Keratinocyte (primary cell): ENCODE measurements at regions not wholly inside any gene's neighbourhood (a gene's known extent, or its start where the extent isn't known, plus 50 kb on each side); places are given as distances from the start of the nearest gene placed in this dataset.

Source experiments
- DNase-seq: peaks from one replicate; pipeline ENCODE4 v3.0.0-alpha.2; 2011; ENCODE audit warnings: low read depth, missing footprints, low spot score
- FAIRE-seq: peaks from 2 replicates; lab custom pipeline; 2011; peaks lifted over from hg19 to GRCh38; lab: Jason Lieb, UNC
- H2AFZ ChIP-seq: 2 replicates; pipeline ENCODE4 v1.6.0; 2012; ENCODE audit warnings: low read length, control low read depth, inconsistent platforms; ENCODE audit not compliant: control insufficient read depth
- H3K27ac ChIP-seq: 2 replicates; pipeline ENCODE4 v1.5.1; 2011; ENCODE audit warnings: low read length; ENCODE audit not compliant: control insufficient read depth, insufficient read depth
- H3K27me3 ChIP-seq: 3 replicates; pipeline ENCODE4 v1.6.0; 2011; ENCODE audit warnings: low read length; ENCODE audit not compliant: control insufficient read depth, insufficient read depth; ENCODE audit errors: extremely low read depth
- H3K36me3 ChIP-seq, 2 experiments: 2 replicates in 1 of 2; 3 replicates in 1 of 2; pipeline ENCODE4 v1.5.1; 2011; ENCODE audit warnings: low read length in 2 of 2, mild to moderate bottlenecking in 1 of 2; ENCODE audit not compliant: control insufficient read depth in 2 of 2, insufficient read depth in 2 of 2; ENCODE audit errors: extremely low read depth in 1 of 2
- H3K4me1 ChIP-seq: 3 replicates; pipeline ENCODE4 v1.5.1; 2011; ENCODE audit warnings: low read length; ENCODE audit not compliant: control insufficient read depth, insufficient read depth; ENCODE audit errors: extremely low read depth
- H3K4me2 ChIP-seq: 3 replicates; pipeline ENCODE4 v1.6.0; 2011; ENCODE audit warnings: low read depth, low read length; ENCODE audit not compliant: control insufficient read depth, insufficient read depth; ENCODE audit errors: extremely low read depth
- H3K4me3 ChIP-seq, 3 experiments: fragments of 200-600 bp in 1 of 3; sonication (generic) in 1 of 3; 2 replicates in 2 of 3; 3 replicates in 1 of 3; pipeline ENCODE4 v1.5.1; 2011 to 2016; ENCODE audit warnings: low read length in 3 of 3, mild to moderate bottlenecking in 3 of 3, control low read depth in 2 of 3, inconsistent platforms in 1 of 3, low read depth in 1 of 3, mixed read lengths in 1 of 3, mixed run types in 1 of 3, moderate library complexity in 1 of 3; ENCODE audit not compliant: control insufficient read depth in 2 of 3, insufficient read depth in 2 of 3; ENCODE audit errors: extremely low read depth in 1 of 3
- H3K79me2 ChIP-seq: 2 replicates; pipeline ENCODE4 v1.6.0; 2012; ENCODE audit warnings: low read length; ENCODE audit not compliant: control insufficient read depth, insufficient read depth
- H3K9ac ChIP-seq: 3 replicates; pipeline ENCODE4 v1.6.0; 2011; ENCODE audit warnings: low read length; ENCODE audit not compliant: control insufficient read depth, insufficient read depth; ENCODE audit errors: extremely low read depth
- H3K9me1 ChIP-seq: 3 replicates; pipeline ENCODE4 v1.6.0; 2011; ENCODE audit warnings: low read length; ENCODE audit not compliant: control insufficient read depth, insufficient read depth; ENCODE audit errors: extremely low read depth
- H3K9me3 ChIP-seq: 2 replicates; pipeline ENCODE4 v1.5.1; 2012; ENCODE audit warnings: low read depth, low read length; ENCODE audit not compliant: control insufficient read depth
- H4K20me1 ChIP-seq: 3 replicates; pipeline ENCODE4 v1.6.0; 2011; ENCODE audit warnings: low read length; ENCODE audit not compliant: control insufficient read depth, insufficient read depth; ENCODE audit errors: extremely low read depth
- CTCF ChIP-seq, 3 experiments: IDR thresholded peaks in 1 of 3; conservative IDR thresholded peaks in 1 of 3; optimal IDR thresholded peaks in 1 of 3; 2 replicates in 2 of 3; 3 replicates in 1 of 3; pipeline versions ENCODE3 to v1.5.1; 2011; ENCODE audit warnings: low read length in 3 of 3, mild to moderate bottlenecking in 3 of 3, moderate library complexity in 2 of 3, control low read depth in 1 of 3, inconsistent platforms in 1 of 3; ENCODE audit not compliant: insufficient read depth in 2 of 3; ENCODE audit errors: extremely low read depth in 1 of 3
- EZH2 ChIP-seq: IDR thresholded peaks from one replicate; pipeline ENCODE4 v1.6.1; 2012; ENCODE audit warnings: inconsistent platforms, mild to moderate bottlenecking, low read length, moderate library complexity
- dilution Hi-C: fragments of 300-500 bp; cut with MboI; formaldehyde crosslinking; loops from one replicate; pipeline ENCODE4 v1.7.0; 2020; ENCODE audit warnings: low sequenced_read_pairs; ENCODE audit not compliant: extremely low pct_ligation_motif_present

DNA sequence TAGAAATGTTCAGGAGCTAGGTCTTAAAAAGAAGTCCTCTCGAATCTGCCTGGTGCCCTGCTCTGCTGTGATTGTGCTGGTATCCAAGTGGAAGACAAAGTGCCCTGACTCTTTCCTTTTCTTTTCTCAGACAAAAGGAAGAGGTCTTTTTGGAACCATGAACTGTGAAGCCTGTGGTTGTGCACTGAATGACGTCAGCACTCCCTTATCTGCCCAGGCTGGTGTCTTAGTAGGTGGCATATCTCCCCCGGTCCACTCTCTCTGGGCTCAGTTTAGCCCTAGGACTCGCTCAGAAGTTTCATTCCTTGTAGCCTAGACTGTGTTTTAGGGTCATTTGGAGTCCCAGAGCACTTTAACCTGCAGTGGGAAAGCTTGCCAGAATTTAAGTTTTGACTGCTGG is 400.3 kb upstream of the CT83 start:
- Histone ChIP-seq H3K9me3 (no peaks in the 10 kb centered on the region), H3K36me3 (no peaks in the 10 kb centered on the region), H4K20me1 (no peaks in the 10 kb centered on the region), H3K9me1 (no peaks in the 10 kb centered on the region), H3K4me1 (no peaks in the 10 kb centered on the region), H3K9ac (no peak overlapping the region), H2AFZ (no peak overlapping the region), H3K79me2 (no peaks in the 10 kb centered on the region), H3K4me2 (no peak overlapping the region), H3K27ac (no peak overlapping the region), H3K4me3 (no peak overlapping the region), H3K27me3 (no peaks in the 10 kb centered on the region)
- dilution Hi-C loops = no loop called here
- TF ChIP-seq EZH2 = no peak
- TF ChIP-seq CTCF (optimal IDR thresholded peaks at IDR 0.05 in 1 of 3, IDR thresholded peaks at IDR 0.05 in 1 of 3, conservative IDR thresholded peaks at IDR 0.05 in 1 of 3; ENCODE audit: extremely low read depth in 1 of 3, insufficient read depth in 2 of 3, low read length in 3 of 3) = no peak
- FAIRE-seq (no peak), DNase-seq (no peak)

DNA sequence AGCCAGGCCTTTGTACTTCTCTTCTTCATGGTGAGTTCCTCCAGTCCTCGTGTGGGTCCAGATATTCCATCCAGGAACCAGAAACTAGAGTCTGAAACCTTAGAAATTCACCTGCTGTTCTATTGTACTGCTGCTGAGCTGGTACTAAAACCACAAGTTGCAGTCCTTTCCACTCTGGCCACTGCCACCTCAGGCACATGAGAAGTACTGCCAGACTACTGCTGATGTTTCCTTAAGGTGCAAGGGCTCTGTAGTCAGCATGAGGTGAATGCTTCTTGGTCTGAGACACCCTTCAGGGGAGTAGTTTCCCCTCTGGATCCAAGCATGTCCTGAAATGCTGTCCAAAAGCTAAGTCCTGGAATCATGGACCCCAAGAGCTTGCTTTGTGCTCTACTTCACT is 399.6 kb upstream of the CT83 start:
- H3K4me3 ChIP-seq = no peak overlapping the region
- no peak for DNase-seq
- H3K9me3 ChIP-seq = no peaks in the 10 kb centered on the region
- H3K27me3 ChIP-seq = no peaks in the 10 kb centered on the region
- H3K27ac ChIP-seq = no peak overlapping the region
- TF ChIP-seq CTCF (optimal IDR thresholded peaks at IDR 0.05 in 1 of 3, IDR thresholded peaks at IDR 0.05 in 1 of 3, conservative IDR thresholded peaks at IDR 0.05 in 1 of 3; ENCODE audit: extremely low read depth in 1 of 3, insufficient read depth in 2 of 3, low read length in 3 of 3) (no peak), EZH2 (no peak)
- no peak overlapping the region for H2AFZ ChIP-seq
- no peak overlapping the region for H3K4me2 ChIP-seq
- no peaks in the 10 kb centered on the region for H3K79me2 ChIP-seq
- dilution Hi-C loops = no loop called here
- H3K9ac ChIP-seq = no peak overlapping the region
- H3K36me3 ChIP-seq = no peaks in the 10 kb centered on the region
- no peak for FAIRE-seq
- no peaks in the 10 kb centered on the region for H3K4me1 ChIP-seq
- no peaks in the 10 kb centered on the region for H3K9me1 ChIP-seq
- no peaks in the 10 kb centered on the region for H4K20me1 ChIP-seq
